IMR-90 (cell line): ENCODE measurements at regions not wholly inside any gene's neighbourhood (a gene's known extent, or its start where the extent isn't known, plus 50 kb on each side); places are given as distances from the start of the nearest gene placed in this dataset.

Experiments used
- ATAC-seq: fragments of 200-7000 bp; cut with Tn5 transposase; 2 replicates; pipeline ENCODE4 v1.9.1; 2020; ENCODE audit warnings: low read depth, mild to moderate bottlenecking, moderate library complexity
- BruUV-seq: library from RNA; stranded (reverse); fragments of 400-500 nt; replicated peaks from 2 replicates; lab custom pipeline; 2021; lab: Mats Ljungman, UMichigan
- CTCF ChIA-PET: fragments of 300-600 bp; formaldehyde crosslinking; extraction: SDS; loops from one replicate; lab custom pipeline; 2021; ENCODE audit warnings: antibody characterized with exemption; lab: Yijun Ruan, JAX
- POLR2A ChIA-PET: fragments of 300-600 bp; sonication (Branson Sonifier 250); formaldehyde crosslinking; loops from one replicate; lab custom pipeline; 2022; ENCODE audit warnings: antibody characterized with exemption; ENCODE audit not compliant: unreplicated experiment; lab: Charles Lee
- DNase-seq: peaks from one replicate; pipeline ENCODE4 v3.0.0; 2013
- H2AFZ ChIP-seq: replicated peaks from 2 replicates; pipeline ENCODE3; 2013; ENCODE audit warnings: low read length, mild to moderate bottlenecking; ENCODE audit not compliant: poor library complexity
- H2AK5ac ChIP-seq: 2 replicates; pipeline ENCODE4 v1.6.1; 2013; ENCODE audit warnings: low read depth, low read length, inconsistent platforms
- H2AK9ac ChIP-seq: replicated peaks from 2 replicates; pipeline ENCODE3; 2013; ENCODE audit warnings: mild to moderate bottlenecking, low read depth, low read length, moderate library complexity; ENCODE audit not compliant: poor library complexity
- H2BK120ac ChIP-seq: 2 replicates; pipeline ENCODE4 v1.6.1; 2013; ENCODE audit warnings: low read depth, low read length, inconsistent platforms
- H2BK15ac ChIP-seq: 3 replicates; pipeline ENCODE4 v1.6.1; 2013; ENCODE audit warnings: low read depth, low read length, inconsistent platforms
- H2BK20ac ChIP-seq: 2 replicates; pipeline ENCODE4 v1.6.1; 2013; ENCODE audit warnings: low read depth, mild to moderate bottlenecking, inconsistent platforms, low read length, moderate library complexity
- H2BK5ac ChIP-seq: 2 replicates; pipeline ENCODE4 v1.6.1; 2013; ENCODE audit warnings: mild to moderate bottlenecking, low read depth, low read length, inconsistent platforms; ENCODE audit not compliant: poor library complexity, severe bottlenecking
- H3K14ac ChIP-seq: replicated peaks from 2 replicates; pipeline ENCODE4 v1.6.1; 2013; ENCODE audit warnings: low read depth, low read length, inconsistent platforms
- H3K18ac ChIP-seq: 2 replicates; pipeline ENCODE4 v1.6.1; 2013; ENCODE audit warnings: low read depth, low read length, control low read depth
- H3K23ac ChIP-seq: 2 replicates; pipeline ENCODE4 v1.6.1; 2013; ENCODE audit warnings: low read depth, low read length, inconsistent platforms
- H3K27ac ChIP-seq: 2 replicates; pipeline ENCODE4 v1.5.1; 2013; ENCODE audit warnings: mild to moderate bottlenecking, control low read depth, low read length; ENCODE audit not compliant: insufficient read depth
- H3K27me3 ChIP-seq: 2 replicates; pipeline ENCODE4 v1.6.1; 2013; ENCODE audit warnings: low read length; ENCODE audit not compliant: control insufficient read depth, insufficient read depth
- H3K36me3 ChIP-seq: 2 replicates; pipeline ENCODE4 v1.6.1; 2013; ENCODE audit warnings: low read length, mixed read lengths; ENCODE audit not compliant: control insufficient read depth, insufficient read depth
- H3K4ac ChIP-seq: 2 replicates; pipeline ENCODE4 v1.6.1; 2013; ENCODE audit warnings: low read depth, low read length, inconsistent platforms
- H3K4me1 ChIP-seq: 2 replicates; pipeline ENCODE4 v1.6.1; 2013; ENCODE audit warnings: low read length, mixed read lengths; ENCODE audit not compliant: control insufficient read depth, insufficient read depth
- H3K4me2 ChIP-seq: 2 replicates; pipeline ENCODE4 v1.6.1; 2013; ENCODE audit warnings: low read depth, mild to moderate bottlenecking, control low read depth, low read length, moderate library complexity
- H3K4me3 ChIP-seq: 2 replicates; pipeline ENCODE4 v1.5.1; 2013; ENCODE audit warnings: low read depth, mild to moderate bottlenecking, control low read depth, low read length, moderate library complexity; ENCODE audit not compliant: insufficient read depth
- H3K56ac ChIP-seq: 2 replicates; pipeline ENCODE4 v1.6.1; 2013; ENCODE audit warnings: low read length, inconsistent platforms; ENCODE audit not compliant: insufficient read depth; ENCODE audit errors: extremely low read depth
- H3K79me1 ChIP-seq, 2 experiments: 2 replicates each; pipeline ENCODE4 v1.6.1; 2013; ENCODE audit warnings: low read length in 2 of 2, inconsistent platforms in 1 of 2, low read depth in 1 of 2
- H3K9ac ChIP-seq: 2 replicates; pipeline ENCODE4 v1.6.1; 2013; ENCODE audit warnings: low read depth, low read length, control low read depth
- H3K9me1 ChIP-seq: 2 replicates; pipeline ENCODE4 v1.6.1; 2013; ENCODE audit warnings: low read length, inconsistent platforms; ENCODE audit not compliant: insufficient read depth
- H3K9me3 ChIP-seq: 2 replicates; pipeline ENCODE4 v1.6.1; 2013; ENCODE audit warnings: low read length; ENCODE audit not compliant: control insufficient read depth, insufficient read depth
- H4K20me1 ChIP-seq: 2 replicates; pipeline ENCODE4 v1.6.1; 2013; ENCODE audit warnings: low read length, inconsistent platforms; ENCODE audit not compliant: insufficient read depth
- H4K5ac ChIP-seq: 2 replicates; pipeline ENCODE4 v1.6.1; 2013; ENCODE audit warnings: mild to moderate bottlenecking, low read depth, low read length, control low read depth
- H4K8ac ChIP-seq, 2 experiments: 2 replicates each; pipeline ENCODE4 v1.6.1; 2013; ENCODE audit warnings: low read depth in 2 of 2, low read length in 2 of 2, control low read depth in 1 of 2, inconsistent platforms in 1 of 2
- H4K91ac ChIP-seq: 2 replicates; pipeline ENCODE4 v1.6.1; 2013; ENCODE audit warnings: low read depth, low read length, inconsistent platforms; ENCODE audit not compliant: insufficient read depth
- BHLHE40 ChIP-seq: fragments of 150-350 bp; IDR thresholded peaks from 2 replicates; pipeline ENCODE4 v1.6.1; 2016; ENCODE audit warnings: mild to moderate bottlenecking, low read depth, low read length
- CEBPB ChIP-seq: IDR thresholded peaks from 2 replicates; pipeline ENCODE4 v1.6.1; 2012; ENCODE audit warnings: low read depth, low read length, improper control_type of control experiment
- CHD1 ChIP-seq: IDR thresholded peaks from 2 replicates; pipeline ENCODE4 v1.6.1; 2012; ENCODE audit warnings: low read depth, low read length, improper control_type of control experiment
- CTCF ChIP-seq: conservative IDR thresholded peaks from 2 replicates; pipeline ENCODE4 v1.5.1; 2012; ENCODE audit warnings: mild to moderate bottlenecking, low read depth, low read length, improper control_type of control experiment
- FOS ChIP-seq: fragments of 150-350 bp; IDR thresholded peaks from 2 replicates; pipeline ENCODE4 v1.6.1; 2016; ENCODE audit warnings: low read depth, low read length
- MAZ ChIP-seq: IDR thresholded peaks from 2 replicates; pipeline ENCODE4 v1.6.1; 2012; ENCODE audit warnings: low read depth, mild to moderate bottlenecking, low read length, improper control_type of control experiment, moderate library complexity, borderline replicate concordance
- MXI1 ChIP-seq: IDR thresholded peaks from 2 replicates; pipeline ENCODE4 v1.6.1; 2012; ENCODE audit warnings: low read depth, mild to moderate bottlenecking, low read length, moderate library complexity, borderline replicate concordance
- NFE2L2 ChIP-seq: fragments of 150-350 bp; IDR thresholded peaks from 2 replicates; pipeline ENCODE4 v1.6.1; 2016; ENCODE audit warnings: low read depth, mild to moderate bottlenecking, low read length
- POLR2A ChIP-seq: IDR thresholded peaks from 2 replicates; pipeline ENCODE4 v1.6.1; 2012; ENCODE audit warnings: mild to moderate bottlenecking, low read depth, low read length
- RAD21 ChIP-seq: IDR thresholded peaks from 2 replicates; pipeline ENCODE4 v1.6.1; 2012; ENCODE audit warnings: low read length, improper control_type of control experiment
- RCOR1 ChIP-seq: IDR thresholded peaks from 2 replicates; pipeline ENCODE4 v1.6.1; 2012; ENCODE audit warnings: mild to moderate bottlenecking, low read length, improper control_type of control experiment; ENCODE audit not compliant: insufficient replicate concordance
- RFX5 ChIP-seq: IDR thresholded peaks from 2 replicates; pipeline ENCODE4 v1.8.0; 2012; ENCODE audit warnings: low read depth, mild to moderate bottlenecking, low read length, moderate library complexity
- SMC3 ChIP-seq: fragments of 150-350 bp; IDR thresholded peaks from 2 replicates; pipeline ENCODE4 v1.6.1; 2016; ENCODE audit warnings: low read depth, mild to moderate bottlenecking, antibody characterized with exemption, low read length, moderate library complexity
- USF2 ChIP-seq: fragments of 150-350 bp; IDR thresholded peaks from 2 replicates; pipeline ENCODE4 v1.6.1; 2017; ENCODE audit warnings: mild to moderate bottlenecking, antibody characterized with exemption, low read length, low read depth
- WGBS, 2 experiments: methylation state at CpG; one replicate each; pipeline versions ENCODE4 v1.1.5 to v1.1.7; 2013; ENCODE audit warnings: missing lambda C conversion rate in 2 of 2; ENCODE audit not compliant: insufficient read length in 1 of 2; ENCODE audit errors: extremely low coverage in 2 of 2; 5-methylcytosine and 5-hydroxymethylcytosine counted together
- dilution Hi-C: fragments of 300-500 bp; cut with HindIII; formaldehyde crosslinking; loops from one replicate; pipeline ENCODE4 v1.14.3; 2018; ENCODE audit warnings: low sequenced_read_pairs; ENCODE audit not compliant: unreplicated experiment
- in situ Hi-C: fragments of 300-500 bp; cut with MboI; formaldehyde crosslinking; loops from 3 replicates; pipeline ENCODE4 v1.14.3; 2019; ENCODE audit warnings: low sequenced_read_pairs, inconsistent platforms, mixed read lengths
- intact Hi-C: fragments of 100-400 bp; cut with micrococcal nuclease; formaldehyde crosslinking; loops from 2 replicates; pipeline ENCODE4 v1.10.0; 2022
- TF ChIP-seq, protein P1 (sequence below): fragments of 150-350 bp; IDR thresholded peaks from 2 replicates; pipeline ENCODE4 v1.6.1; 2016; ENCODE audit warnings: low read depth, mild to moderate bottlenecking, low read length, moderate library complexity, borderline replicate concordance

DNA sequence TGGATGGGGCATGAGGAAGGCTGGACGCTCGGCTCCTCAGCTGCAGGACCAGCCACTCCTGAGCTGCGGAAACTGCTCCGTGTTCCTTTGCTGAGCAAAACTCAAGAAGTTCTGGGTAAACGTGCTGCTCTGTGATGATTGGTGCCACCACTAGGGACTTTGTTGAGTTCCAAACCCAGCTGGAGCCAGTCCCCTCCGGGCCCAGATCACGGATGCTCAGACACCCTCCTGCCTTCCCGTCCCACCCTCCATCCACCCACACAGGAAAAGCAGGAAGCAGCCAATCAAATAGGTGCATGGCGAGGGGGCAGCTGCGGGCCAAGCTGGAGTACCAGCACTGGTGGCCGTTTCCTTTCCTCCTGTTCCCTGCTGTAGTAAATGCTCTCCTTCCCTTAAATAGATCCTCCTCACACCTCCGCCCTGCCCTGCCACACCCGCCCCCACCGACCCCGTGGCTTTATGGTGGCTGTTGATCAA, 68.0 kb downstream of the ADRA2C start:
- ChIA-PET POLR2A (no interaction called here), CTCF (no interaction called here)
- Histone ChIP-seq H3K56ac (no peak overlapping the region), H2BK5ac (no peak overlapping the region), H2AK5ac (no peak overlapping the region), H2AFZ (peak overlapping the region; percentile 10), H3K27ac (no peak overlapping the region), H3K23ac (no peak overlapping the region), H4K5ac (no peak overlapping the region), H3K4me3 (no peak overlapping the region), H4K20me1 (no peaks in the 10 kb centered on the region), H3K14ac (no peak overlapping the region), H2BK120ac (no peak overlapping the region), H4K8ac (no peak overlapping the region), H3K4me1 (no peaks in the 10 kb centered on the region), H3K18ac (no peak overlapping the region), H3K9ac (no peak overlapping the region), H3K9me3 (no peaks in the 10 kb centered on the region), H3K79me1 (no peaks in the 10 kb centered on the region), H3K9me1 (no peaks in the 10 kb centered on the region), H3K4ac (no peak overlapping the region), H2BK15ac (no peak overlapping the region), H4K91ac (no peak overlapping the region), H3K27me3 (peaks cover 35% of the 10 kb centered on the region), H2AK9ac (no peak overlapping the region), H2BK20ac (no peak overlapping the region), H3K4me2 (no peak overlapping the region), H3K36me3 (no peaks in the 10 kb centered on the region)
- intact Hi-C loops = no loop called here
- DNase-seq (no peak), ATAC-seq (no peak)
- in situ Hi-C loops = no loop called here
- no TSS peak for BruUV-seq
- no peak for TF ChIP-seq CTCF
- no peak for TF ChIP-seq MAZ
- TF ChIP-seq FOS = no peak
- no peak for TF ChIP-seq RAD21
- TF ChIP-seq USF2 = no peak
- TF ChIP-seq RFX5 = no peak
- no peak for TF ChIP-seq BHLHE40
- no peak for TF ChIP-seq CHD1
- TF ChIP-seq MXI1 = no peak
- no peak for TF ChIP-seq SMC3
- no peak for TF ChIP-seq CEBPB
- TF ChIP-seq POLR2A = no peak
- TF ChIP-seq NFE2L2 = no peak
- TF ChIP-seq, protein P1, sequence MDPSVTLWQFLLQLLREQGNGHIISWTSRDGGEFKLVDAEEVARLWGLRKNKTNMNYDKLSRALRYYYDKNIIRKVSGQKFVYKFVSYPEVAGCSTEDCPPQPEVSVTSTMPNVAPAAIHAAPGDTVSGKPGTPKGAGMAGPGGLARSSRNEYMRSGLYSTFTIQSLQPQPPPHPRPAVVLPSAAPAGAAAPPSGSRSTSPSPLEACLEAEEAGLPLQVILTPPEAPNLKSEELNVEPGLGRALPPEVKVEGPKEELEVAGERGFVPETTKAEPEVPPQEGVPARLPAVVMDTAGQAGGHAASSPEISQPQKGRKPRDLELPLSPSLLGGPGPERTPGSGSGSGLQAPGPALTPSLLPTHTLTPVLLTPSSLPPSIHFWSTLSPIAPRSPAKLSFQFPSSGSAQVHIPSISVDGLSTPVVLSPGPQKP = no peak
- no peak for TF ChIP-seq RCOR1
- dilution Hi-C loops = no loop called here
- WGBS, 2 experiments = 34% methylated on average over 9 of the region's 15 CpGs; no CpG with 5 or more reads in 1 of the 2 experiments
